SK-N-SH (cell line): ENCODE measurements at regions not wholly inside any gene's neighbourhood (a gene's known extent, or its start where the extent isn't known, plus 50 kb on each side); places are given as distances from the start of the nearest gene placed in this dataset.

Experiments
- EP300 ChIP-seq, 2 experiments: IDR thresholded peaks; 2 replicates each; pipeline versions ENCODE4 v1.4.0 to v1.6.1; 2012; ENCODE audit warnings: borderline replicate concordance in 1 of 2, low read depth in 1 of 2, low read length in 1 of 2
- EZH2phosphoT487 ChIP-seq: fragments of 200-600 bp; sonication (generic); IDR thresholded peaks from 2 replicates; pipeline ENCODE4 v1.6.1; 2017; ENCODE audit warnings: low read depth, mixed run types, mild to moderate bottlenecking, antibody characterized with exemption, moderate library complexity, borderline replicate concordance
- NRF1 ChIP-seq: IDR thresholded peaks from 2 replicates; pipeline ENCODE4 v1.6.1; 2012; ENCODE audit warnings: low read depth, mild to moderate bottlenecking, low read length
- POLR2AphosphoS5 ChIP-seq: IDR thresholded peaks from 2 replicates; pipeline ENCODE4 v1.6.1; 2012; ENCODE audit warnings: low read depth, low read length
- TCF12 ChIP-seq: IDR thresholded peaks from 2 replicates; pipeline ENCODE4 v1.4.0; 2012
- TEAD4 ChIP-seq: IDR thresholded peaks from 2 replicates; pipeline ENCODE4 v1.4.0; 2012; ENCODE audit warnings: mild to moderate bottlenecking, borderline replicate concordance; ENCODE audit not compliant: insufficient read depth
- TF ChIP-seq, protein P1 (sequence below): fragments of 200-600 bp; sonication (generic); IDR thresholded peaks from 2 replicates; pipeline ENCODE4 v1.6.1; 2017; ENCODE audit warnings: antibody characterized with exemption, mild to moderate bottlenecking, moderate library complexity
- TF ChIP-seq, protein P2 (sequence below): IDR thresholded peaks from 2 replicates; pipeline ENCODE4 v1.4.0; 2012; ENCODE audit warnings: low read depth, borderline replicate concordance
- TF ChIP-seq, protein P3 (sequence below): IDR thresholded peaks from 2 replicates; pipeline ENCODE4 v1.4.0; 2012; ENCODE audit warnings: low read depth

DNA sequence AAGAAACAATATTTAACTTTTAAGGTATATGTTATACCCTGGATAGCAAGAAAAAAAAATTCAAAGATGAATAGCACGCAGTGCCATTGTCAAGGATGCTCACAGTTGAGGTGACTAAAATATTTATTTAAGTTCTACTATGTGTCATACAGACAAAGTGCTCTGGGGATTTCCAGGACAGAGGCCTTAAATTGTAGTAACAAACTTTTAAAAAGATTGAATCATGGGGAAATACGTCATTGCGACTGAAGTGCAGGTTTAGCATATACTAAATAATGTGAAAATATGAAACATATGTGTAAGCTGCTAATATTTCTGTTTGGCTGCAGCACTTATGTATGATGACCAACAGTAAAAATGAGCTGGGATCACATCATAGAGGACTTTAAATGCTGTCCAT lies 748.0 kb upstream of the PCDH7 start:
- TF ChIP-seq, protein P1, sequence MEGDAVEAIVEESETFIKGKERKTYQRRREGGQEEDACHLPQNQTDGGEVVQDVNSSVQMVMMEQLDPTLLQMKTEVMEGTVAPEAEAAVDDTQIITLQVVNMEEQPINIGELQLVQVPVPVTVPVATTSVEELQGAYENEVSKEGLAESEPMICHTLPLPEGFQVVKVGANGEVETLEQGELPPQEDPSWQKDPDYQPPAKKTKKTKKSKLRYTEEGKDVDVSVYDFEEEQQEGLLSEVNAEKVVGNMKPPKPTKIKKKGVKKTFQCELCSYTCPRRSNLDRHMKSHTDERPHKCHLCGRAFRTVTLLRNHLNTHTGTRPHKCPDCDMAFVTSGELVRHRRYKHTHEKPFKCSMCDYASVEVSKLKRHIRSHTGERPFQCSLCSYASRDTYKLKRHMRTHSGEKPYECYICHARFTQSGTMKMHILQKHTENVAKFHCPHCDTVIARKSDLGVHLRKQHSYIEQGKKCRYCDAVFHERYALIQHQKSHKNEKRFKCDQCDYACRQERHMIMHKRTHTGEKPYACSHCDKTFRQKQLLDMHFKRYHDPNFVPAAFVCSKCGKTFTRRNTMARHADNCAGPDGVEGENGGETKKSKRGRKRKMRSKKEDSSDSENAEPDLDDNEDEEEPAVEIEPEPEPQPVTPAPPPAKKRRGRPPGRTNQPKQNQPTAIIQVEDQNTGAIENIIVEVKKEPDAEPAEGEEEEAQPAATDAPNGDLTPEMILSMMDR = no peak
- TF ChIP-seq NRF1 (no peak), EP300 (IDR thresholded peaks at IDR 0.05; ENCODE audit: borderline replicate concordance in 1 of 2, low read depth in 1 of 2, low read length in 1 of 2) (no peak), TCF12 (no peak), POLR2AphosphoS5 (no peak), EZH2phosphoT487 (no peak), TEAD4 (no peak)
- TF ChIP-seq, protein P2, sequence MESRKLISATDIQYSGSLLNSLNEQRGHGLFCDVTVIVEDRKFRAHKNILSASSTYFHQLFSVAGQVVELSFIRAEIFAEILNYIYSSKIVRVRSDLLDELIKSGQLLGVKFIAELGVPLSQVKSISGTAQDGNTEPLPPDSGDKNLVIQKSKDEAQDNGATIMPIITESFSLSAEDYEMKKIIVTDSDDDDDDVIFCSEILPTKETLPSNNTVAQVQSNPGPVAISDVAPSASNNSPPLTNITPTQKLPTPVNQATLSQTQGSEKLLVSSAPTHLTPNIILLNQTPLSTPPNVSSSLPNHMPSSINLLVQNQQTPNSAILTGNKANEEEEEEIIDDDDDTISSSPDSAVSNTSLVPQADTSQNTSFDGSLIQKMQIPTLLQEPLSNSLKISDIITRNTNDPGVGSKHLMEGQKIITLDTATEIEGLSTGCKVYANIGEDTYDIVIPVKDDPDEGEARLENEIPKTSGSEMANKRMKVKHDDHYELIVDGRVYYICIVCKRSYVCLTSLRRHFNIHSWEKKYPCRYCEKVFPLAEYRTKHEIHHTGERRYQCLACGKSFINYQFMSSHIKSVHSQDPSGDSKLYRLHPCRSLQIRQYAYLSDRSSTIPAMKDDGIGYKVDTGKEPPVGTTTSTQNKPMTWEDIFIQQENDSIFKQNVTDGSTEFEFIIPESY = no peak
- TF ChIP-seq, protein P3, sequence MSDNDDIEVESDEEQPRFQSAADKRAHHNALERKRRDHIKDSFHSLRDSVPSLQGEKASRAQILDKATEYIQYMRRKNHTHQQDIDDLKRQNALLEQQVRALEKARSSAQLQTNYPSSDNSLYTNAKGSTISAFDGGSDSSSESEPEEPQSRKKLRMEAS = no peak
